DMS 273 (cell line): ENCODE measurements at regions not wholly inside any gene's neighbourhood (a gene's known extent, or its start where the extent isn't known, plus 50 kb on each side); places are given as distances from the start of the nearest gene placed in this dataset.

Source experiments
- DNase-seq: peaks from one replicate; lab custom pipeline; 2025; ENCODE audit not compliant: unreplicated experiment; lab: John Stamatoyannopoulos, UW

GRCh38 chr10:81008726-81009125, 471.0 kb downstream of the SH2D4B start:
- no peak for DNase-seq

GRCh38 chr10:81009296-81009695, 471.6 kb downstream of the SH2D4B start:
- no peak for DNase-seq

- no peak for DNase-seq
Measured at GRCh38 chr10:81013771-81014170, 476.1 kb downstream of the SH2D4B start.

- DNase-seq = peak; percentile 68
Measured at GRCh38 chr10:81019029-81019890, 481.6 kb downstream of the SH2D4B start.

- no peak for DNase-seq
Measured at GRCh38 chr10:81021428-81022129, 483.9 kb downstream of the SH2D4B start.

GRCh38 chr10:81026591-81026990, 488.9 kb downstream of the SH2D4B start:
- no peak for DNase-seq

- no peak for DNase-seq
Measured at GRCh38 chr10:81027223-81027622, 489.5 kb downstream of the SH2D4B start.

GRCh38 chr10:81027706-81028105, 490.0 kb downstream of the SH2D4B start:
- no peak for DNase-seq

- no peak for DNase-seq
Measured at GRCh38 chr10:81031774-81032173, 494.1 kb downstream of the SH2D4B start.

GRCh38 chr10:81034383-81034782, 496.7 kb downstream of the SH2D4B start:
- DNase-seq = no peak

- DNase-seq = peak; percentile 2
Measured at GRCh38 chr10:81036257-81036656, 498.6 kb downstream of the SH2D4B start.

GRCh38 chr10:81040031-81040430, 502.3 kb downstream of the SH2D4B start:
- no peak for DNase-seq

GRCh38 chr10:81040940-81041339, 503.2 kb downstream of the SH2D4B start:
- no peak for DNase-seq

- no peak for DNase-seq
Measured at GRCh38 chr10:81042647-81043046, 504.9 kb downstream of the SH2D4B start.

- no peak for DNase-seq
Measured at GRCh38 chr10:81065474-81065873, 527.8 kb downstream of the SH2D4B start.

- no peak for DNase-seq
Measured at GRCh38 chr10:81068460-81068859, 530.8 kb downstream of the SH2D4B start.

- no peak for DNase-seq
Measured at GRCh38 chr10:81071087-81071796, 533.5 kb downstream of the SH2D4B start.

GRCh38 chr10:81073155-81073554, 535.5 kb downstream of the SH2D4B start:
- DNase-seq = no peak

GRCh38 chr10:81081887-81082620, 544.4 kb downstream of the SH2D4B start:
- DNase-seq = peak; percentile 57

- peak; percentile 15 for DNase-seq
Measured at GRCh38 chr10:81082621-81083376, 545.1 kb downstream of the SH2D4B start.
